Vagina (tissue), 2 donors: ENCODE measurements at regions not wholly inside any gene's neighbourhood (a gene's known extent, or its start where the extent isn't known, plus 50 kb on each side); places are given as distances from the start of the nearest gene placed in this dataset.

Experiments
- POLR2A ChIP-seq, 2 donors: fragments of 450-650 bp; IDR thresholded peaks; one replicate each; pipeline ENCODE4 v1.6.1; 2017; ENCODE audit warnings: antibody characterized with exemption in 2 of 2, mild to moderate bottlenecking in 2 of 2, moderate library complexity in 2 of 2
- POLR2AphosphoS5 ChIP-seq, 2 donors: sonication (generic); formaldehyde crosslinking; IDR thresholded peaks; one replicate each; pipeline ENCODE4 v1.9.0; 2017; ENCODE audit warnings: antibody characterized with exemption in 2 of 2, mild to moderate bottlenecking in 2 of 2, low read depth in 1 of 2; ENCODE audit not compliant: insufficient read depth in 1 of 2
- TF ChIP-seq, protein P1 (sequence below), 3 experiments: fragments of 450-650 bp in 2 of 3; fragments of 200-600 bp in 1 of 3; sonication (generic) in 1 of 3; IDR thresholded peaks; one replicate each; pipeline ENCODE4 v1.5.1; 2017 to 2019; ENCODE audit warnings: antibody characterized with exemption in 3 of 3, mild to moderate bottlenecking in 2 of 3, moderate library complexity in 2 of 3

DNA sequence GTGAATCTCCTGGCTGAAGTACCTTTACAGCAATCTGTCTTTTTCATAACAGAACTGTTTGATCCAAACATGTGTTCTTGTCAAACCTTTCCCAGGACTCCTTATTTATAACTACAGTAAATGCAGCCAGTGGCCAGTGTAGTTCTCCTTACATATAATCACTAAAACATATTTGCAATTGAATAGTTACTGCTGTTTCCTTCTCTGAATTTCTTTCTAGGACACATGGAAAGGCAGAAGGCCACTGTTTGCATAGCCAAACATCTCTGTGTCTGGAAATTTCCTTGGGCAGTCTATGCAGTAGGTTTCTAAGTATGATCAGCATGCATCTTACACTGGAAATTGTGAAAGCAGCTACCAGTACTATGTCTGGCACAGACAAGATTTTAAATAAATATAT, 57.4 kb upstream of the COL3A1 start:
- TF ChIP-seq, protein P1, sequence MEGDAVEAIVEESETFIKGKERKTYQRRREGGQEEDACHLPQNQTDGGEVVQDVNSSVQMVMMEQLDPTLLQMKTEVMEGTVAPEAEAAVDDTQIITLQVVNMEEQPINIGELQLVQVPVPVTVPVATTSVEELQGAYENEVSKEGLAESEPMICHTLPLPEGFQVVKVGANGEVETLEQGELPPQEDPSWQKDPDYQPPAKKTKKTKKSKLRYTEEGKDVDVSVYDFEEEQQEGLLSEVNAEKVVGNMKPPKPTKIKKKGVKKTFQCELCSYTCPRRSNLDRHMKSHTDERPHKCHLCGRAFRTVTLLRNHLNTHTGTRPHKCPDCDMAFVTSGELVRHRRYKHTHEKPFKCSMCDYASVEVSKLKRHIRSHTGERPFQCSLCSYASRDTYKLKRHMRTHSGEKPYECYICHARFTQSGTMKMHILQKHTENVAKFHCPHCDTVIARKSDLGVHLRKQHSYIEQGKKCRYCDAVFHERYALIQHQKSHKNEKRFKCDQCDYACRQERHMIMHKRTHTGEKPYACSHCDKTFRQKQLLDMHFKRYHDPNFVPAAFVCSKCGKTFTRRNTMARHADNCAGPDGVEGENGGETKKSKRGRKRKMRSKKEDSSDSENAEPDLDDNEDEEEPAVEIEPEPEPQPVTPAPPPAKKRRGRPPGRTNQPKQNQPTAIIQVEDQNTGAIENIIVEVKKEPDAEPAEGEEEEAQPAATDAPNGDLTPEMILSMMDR (IDR thresholded peaks at IDR 0.05): no peak
- no peak for TF ChIP-seq POLR2A (IDR thresholded peaks at IDR 0.05)
- no peak for TF ChIP-seq POLR2AphosphoS5 (IDR thresholded peaks at IDR 0.05; ENCODE audit: insufficient read depth in 1 of 2, low read depth in 1 of 2)
